ENCODE measurements at regions not wholly inside any gene's neighbourhood (a gene's known extent, or its start where the extent isn't known, plus 50 kb on each side); places are given as distances from the start of the nearest gene placed in this dataset.

DNA sequence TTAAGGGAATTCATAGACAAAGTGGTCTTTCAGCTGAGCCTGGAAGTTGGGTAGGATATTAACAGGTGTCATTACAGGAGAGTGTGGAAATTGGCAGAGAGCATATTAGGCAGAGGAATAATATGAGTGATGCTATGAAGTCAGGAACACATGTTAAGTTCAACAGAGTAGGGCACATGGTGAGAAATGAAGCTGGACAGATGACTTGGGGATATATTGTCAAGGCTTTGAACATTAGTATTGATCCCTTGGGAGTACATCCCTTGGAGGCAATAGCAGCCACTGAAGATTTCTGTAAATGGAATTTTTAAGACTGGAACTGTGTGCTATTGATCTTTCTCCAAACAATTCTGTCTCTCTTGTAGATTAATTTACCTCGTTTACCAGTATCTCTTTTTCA, 170.7 kb downstream of the SCG2 start:
- TF ChIP-seq, protein P1, sequence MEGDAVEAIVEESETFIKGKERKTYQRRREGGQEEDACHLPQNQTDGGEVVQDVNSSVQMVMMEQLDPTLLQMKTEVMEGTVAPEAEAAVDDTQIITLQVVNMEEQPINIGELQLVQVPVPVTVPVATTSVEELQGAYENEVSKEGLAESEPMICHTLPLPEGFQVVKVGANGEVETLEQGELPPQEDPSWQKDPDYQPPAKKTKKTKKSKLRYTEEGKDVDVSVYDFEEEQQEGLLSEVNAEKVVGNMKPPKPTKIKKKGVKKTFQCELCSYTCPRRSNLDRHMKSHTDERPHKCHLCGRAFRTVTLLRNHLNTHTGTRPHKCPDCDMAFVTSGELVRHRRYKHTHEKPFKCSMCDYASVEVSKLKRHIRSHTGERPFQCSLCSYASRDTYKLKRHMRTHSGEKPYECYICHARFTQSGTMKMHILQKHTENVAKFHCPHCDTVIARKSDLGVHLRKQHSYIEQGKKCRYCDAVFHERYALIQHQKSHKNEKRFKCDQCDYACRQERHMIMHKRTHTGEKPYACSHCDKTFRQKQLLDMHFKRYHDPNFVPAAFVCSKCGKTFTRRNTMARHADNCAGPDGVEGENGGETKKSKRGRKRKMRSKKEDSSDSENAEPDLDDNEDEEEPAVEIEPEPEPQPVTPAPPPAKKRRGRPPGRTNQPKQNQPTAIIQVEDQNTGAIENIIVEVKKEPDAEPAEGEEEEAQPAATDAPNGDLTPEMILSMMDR (IDR thresholded peaks at IDR 0.05; ENCODE audit: low read depth, low read length, missing input control): no peak
- TF ChIP-seq JUND (IDR thresholded peaks at IDR 0.05): no peak
- TF ChIP-seq, protein P2, sequence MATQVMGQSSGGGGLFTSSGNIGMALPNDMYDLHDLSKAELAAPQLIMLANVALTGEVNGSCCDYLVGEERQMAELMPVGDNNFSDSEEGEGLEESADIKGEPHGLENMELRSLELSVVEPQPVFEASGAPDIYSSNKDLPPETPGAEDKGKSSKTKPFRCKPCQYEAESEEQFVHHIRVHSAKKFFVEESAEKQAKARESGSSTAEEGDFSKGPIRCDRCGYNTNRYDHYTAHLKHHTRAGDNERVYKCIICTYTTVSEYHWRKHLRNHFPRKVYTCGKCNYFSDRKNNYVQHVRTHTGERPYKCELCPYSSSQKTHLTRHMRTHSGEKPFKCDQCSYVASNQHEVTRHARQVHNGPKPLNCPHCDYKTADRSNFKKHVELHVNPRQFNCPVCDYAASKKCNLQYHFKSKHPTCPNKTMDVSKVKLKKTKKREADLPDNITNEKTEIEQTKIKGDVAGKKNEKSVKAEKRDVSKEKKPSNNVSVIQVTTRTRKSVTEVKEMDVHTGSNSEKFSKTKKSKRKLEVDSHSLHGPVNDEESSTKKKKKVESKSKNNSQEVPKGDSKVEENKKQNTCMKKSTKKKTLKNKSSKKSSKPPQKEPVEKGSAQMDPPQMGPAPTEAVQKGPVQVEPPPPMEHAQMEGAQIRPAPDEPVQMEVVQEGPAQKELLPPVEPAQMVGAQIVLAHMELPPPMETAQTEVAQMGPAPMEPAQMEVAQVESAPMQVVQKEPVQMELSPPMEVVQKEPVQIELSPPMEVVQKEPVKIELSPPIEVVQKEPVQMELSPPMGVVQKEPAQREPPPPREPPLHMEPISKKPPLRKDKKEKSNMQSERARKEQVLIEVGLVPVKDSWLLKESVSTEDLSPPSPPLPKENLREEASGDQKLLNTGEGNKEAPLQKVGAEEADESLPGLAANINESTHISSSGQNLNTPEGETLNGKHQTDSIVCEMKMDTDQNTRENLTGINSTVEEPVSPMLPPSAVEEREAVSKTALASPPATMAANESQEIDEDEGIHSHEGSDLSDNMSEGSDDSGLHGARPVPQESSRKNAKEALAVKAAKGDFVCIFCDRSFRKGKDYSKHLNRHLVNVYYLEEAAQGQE (IDR thresholded peaks at IDR 0.05): no peak
- TF ChIP-seq RAD21 (IDR thresholded peaks at IDR 0.05): no peak
- no peak for TF ChIP-seq EGR1 (IDR thresholded peaks at IDR 0.05; ENCODE audit: low read depth in 2 of 2)

Data from liver (tissue), 3 donors.